Skeletal muscle satellite cell (primary cell): ENCODE measurements at regions not wholly inside any gene's neighbourhood (a gene's known extent, or its start where the extent isn't known, plus 50 kb on each side); places are given as distances from the start of the nearest gene placed in this dataset. TPM values are rescaled to one million over a fixed set of nuclear protein-coding genes. Genes with fewer than 3 reads are reported as not detected.

Experiments used
- H3K27me3 ChIP-seq: 2 replicates; pipeline ENCODE4 v1.7.0; 2013; ENCODE audit warnings: low read length; ENCODE audit not compliant: control insufficient read depth, insufficient read depth
- H3K36me3 ChIP-seq: 2 replicates; pipeline ENCODE4 v1.7.0; 2013; ENCODE audit warnings: mild to moderate bottlenecking, control low read depth, low read length; ENCODE audit not compliant: insufficient read depth
- H3K4me1 ChIP-seq: 2 replicates; pipeline ENCODE4 v1.7.0; 2013; ENCODE audit warnings: low read length; ENCODE audit not compliant: control insufficient read depth, insufficient read depth
- H3K4me2 ChIP-seq: 2 replicates; pipeline ENCODE4 v1.7.0; 2013; ENCODE audit warnings: mild to moderate bottlenecking, low read length
- H3K4me3 ChIP-seq: 2 replicates; pipeline ENCODE4 v1.7.0; 2013; ENCODE audit warnings: low read length
- H3K9ac ChIP-seq: 2 replicates; pipeline ENCODE4 v1.7.0; 2013; ENCODE audit warnings: mild to moderate bottlenecking, low read depth, low read length, moderate library complexity
- H3K9me3 ChIP-seq: replicated peaks from 2 replicates; pipeline ENCODE4 v1.7.0; 2013; ENCODE audit warnings: mild to moderate bottlenecking, control low read depth, low read length
- small RNA-seq: library from RNA; depleted of rRNA; stranded (forward); fragments of <200 nt; gene quantifications from one replicate; pipeline ENCODE3, GENCODE V24; 2012

DNA sequence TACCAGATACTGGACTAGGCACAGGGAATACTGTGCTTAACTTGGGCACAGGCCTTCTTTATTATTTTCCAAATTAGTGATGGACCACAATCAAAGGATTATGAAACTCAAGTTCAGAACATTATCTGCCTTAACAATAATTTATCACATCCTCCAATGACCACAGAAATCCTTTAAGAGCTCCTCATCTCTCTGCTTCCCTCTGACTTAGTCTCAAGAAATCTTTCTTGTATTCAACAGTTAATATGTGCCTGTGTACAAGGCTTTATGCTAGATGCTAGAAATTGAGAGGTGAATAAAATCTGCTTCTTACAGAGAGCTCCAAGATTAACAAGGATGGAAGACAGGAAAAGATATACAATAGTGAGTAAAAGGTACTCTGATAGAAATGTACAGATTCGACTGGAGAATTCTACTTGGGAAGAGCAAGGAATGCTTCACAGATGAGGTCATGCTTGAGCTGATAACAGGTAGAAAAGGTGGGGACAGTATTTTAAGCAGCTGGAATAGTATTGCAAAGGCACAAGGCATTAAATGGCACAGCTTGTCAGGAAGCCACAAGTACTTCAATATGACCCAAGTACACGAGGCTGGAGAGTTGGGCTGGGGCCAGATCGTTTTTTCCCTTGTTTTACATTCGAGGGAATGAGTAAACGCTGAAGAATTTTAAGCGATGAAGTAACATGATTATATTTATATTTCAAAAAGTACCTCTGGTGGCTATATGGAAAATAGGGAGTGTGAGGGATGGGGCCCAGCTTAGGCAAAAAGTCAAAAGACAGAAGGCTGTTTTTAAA is 55.1 kb upstream of the ARID2 start:
- no peaks in the 10 kb centered on the region for H3K36me3 ChIP-seq
- peak overlapping the region; percentile 14 for H3K4me2 ChIP-seq
- no peak overlapping the region for H3K9ac ChIP-seq
- no peaks in the 10 kb centered on the region for H3K27me3 ChIP-seq
- H3K4me1 ChIP-seq, result peaks cover 14% of the 10 kb centered on the region
- H3K9me3 ChIP-seq, result no peaks in the 10 kb centered on the region
- H3K4me3 ChIP-seq, result no peak overlapping the region

- no peak overlapping the region for H3K9ac ChIP-seq
- no peaks in the 10 kb centered on the region for H3K9me3 ChIP-seq
- H3K4me2 ChIP-seq, result no peak overlapping the region
- H3K27me3 ChIP-seq, result no peaks in the 10 kb centered on the region
- H3K4me3 ChIP-seq, result no peak overlapping the region
- H3K4me1 ChIP-seq, result peaks cover 14% of the 10 kb centered on the region
- H3K36me3 ChIP-seq, result no peaks in the 10 kb centered on the region
Observed at GRCh38 chr12:45675534-45675933, 54.0 kb upstream of the ARID2 start.

Small RNA genes in the stretch of these regions (small RNA-seq; reads per million reads assigned to genes)
- gene RF00026, result not detected
